Suprapubic skin (tissue), 3 donors: ENCODE measurements at regions not wholly inside any gene's neighbourhood (a gene's known extent, or its start where the extent isn't known, plus 50 kb on each side); places are given as distances from the start of the nearest gene placed in this dataset.

Experiments
- EP300 ChIP-seq: sonication (generic); formaldehyde crosslinking; IDR thresholded peaks from one replicate; pipeline ENCODE4 v1.6.1; 2017; ENCODE audit warnings: antibody characterized with exemption
- POLR2A ChIP-seq, 2 donors: fragments of 450-650 bp; IDR thresholded peaks; one replicate each; pipeline ENCODE4 v1.6.1; 2017; ENCODE audit warnings: antibody characterized with exemption in 2 of 2, mild to moderate bottlenecking in 2 of 2, moderate library complexity in 2 of 2
- TF ChIP-seq, protein P1 (sequence below), 2 donors: fragments of 200-600 bp in 1 of 2; fragments of 450-650 bp in 1 of 2; sonication (generic) in 1 of 2; IDR thresholded peaks; one replicate each; pipeline ENCODE4 v1.5.1; 2016 to 2019; ENCODE audit warnings: antibody characterized with exemption in 2 of 2, mild to moderate bottlenecking in 1 of 2, moderate library complexity in 1 of 2

- no peak for TF ChIP-seq EP300
- TF ChIP-seq POLR2A (IDR thresholded peaks at IDR 0.05): no peak
- TF ChIP-seq, protein P1, sequence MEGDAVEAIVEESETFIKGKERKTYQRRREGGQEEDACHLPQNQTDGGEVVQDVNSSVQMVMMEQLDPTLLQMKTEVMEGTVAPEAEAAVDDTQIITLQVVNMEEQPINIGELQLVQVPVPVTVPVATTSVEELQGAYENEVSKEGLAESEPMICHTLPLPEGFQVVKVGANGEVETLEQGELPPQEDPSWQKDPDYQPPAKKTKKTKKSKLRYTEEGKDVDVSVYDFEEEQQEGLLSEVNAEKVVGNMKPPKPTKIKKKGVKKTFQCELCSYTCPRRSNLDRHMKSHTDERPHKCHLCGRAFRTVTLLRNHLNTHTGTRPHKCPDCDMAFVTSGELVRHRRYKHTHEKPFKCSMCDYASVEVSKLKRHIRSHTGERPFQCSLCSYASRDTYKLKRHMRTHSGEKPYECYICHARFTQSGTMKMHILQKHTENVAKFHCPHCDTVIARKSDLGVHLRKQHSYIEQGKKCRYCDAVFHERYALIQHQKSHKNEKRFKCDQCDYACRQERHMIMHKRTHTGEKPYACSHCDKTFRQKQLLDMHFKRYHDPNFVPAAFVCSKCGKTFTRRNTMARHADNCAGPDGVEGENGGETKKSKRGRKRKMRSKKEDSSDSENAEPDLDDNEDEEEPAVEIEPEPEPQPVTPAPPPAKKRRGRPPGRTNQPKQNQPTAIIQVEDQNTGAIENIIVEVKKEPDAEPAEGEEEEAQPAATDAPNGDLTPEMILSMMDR (IDR thresholded peaks at IDR 0.05): no peak
These were observed 55.9 kb upstream of the SLCO6A1 start for GRCh38 chr5:102554728-102555127.
